Stimulated activated naive CD4-positive, alpha-beta T cell (primary cell): ENCODE measurements at regions not wholly inside any gene's neighbourhood (a gene's known extent, or its start where the extent isn't known, plus 50 kb on each side); places are given as distances from the start of the nearest gene placed in this dataset.

Experiments
- DNase-seq, 6 experiments: peaks; one replicate each; lab custom pipeline; 2025; lab: John Stamatoyannopoulos, UW

DNA sequence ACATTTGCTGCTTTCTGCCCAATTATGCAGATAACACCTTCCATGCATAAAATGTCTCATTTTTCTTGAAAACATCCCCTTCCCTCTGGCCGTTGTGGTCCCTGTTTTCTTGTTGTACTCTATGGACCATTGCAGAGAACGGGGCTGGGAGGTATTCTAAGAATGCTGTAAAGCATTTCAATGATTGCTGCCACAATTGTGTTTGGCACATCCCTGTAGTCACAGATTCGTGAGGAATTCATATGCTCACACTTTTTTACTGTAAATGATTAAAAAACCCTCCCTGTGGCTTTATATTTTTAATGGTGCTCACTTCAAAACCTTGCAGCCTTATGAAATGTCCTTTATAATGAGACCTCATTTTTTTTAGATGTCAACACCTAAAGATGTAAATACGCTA is 207.2 kb upstream of the GBE1 start:
- no peak for DNase-seq

DNA sequence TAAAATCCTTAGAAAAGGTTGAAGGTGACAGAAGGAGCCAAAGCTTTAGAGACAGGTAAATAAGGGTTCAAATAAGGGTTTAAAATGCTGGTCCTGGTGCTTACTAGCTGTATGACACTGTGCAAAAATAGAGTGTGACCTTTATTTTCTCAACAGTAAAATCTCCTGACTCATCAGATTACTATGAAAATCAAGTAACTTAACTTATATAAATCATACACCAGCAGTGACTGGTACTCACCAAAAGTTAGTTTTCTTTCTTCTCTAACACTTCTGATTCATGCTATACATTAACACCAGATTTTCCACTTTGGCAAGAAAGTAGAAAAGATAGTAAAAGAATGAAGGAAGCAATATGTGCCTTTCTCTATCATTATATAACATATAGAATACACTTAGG is 205.9 kb upstream of the GBE1 start:
- DNase-seq, result no peak

DNA sequence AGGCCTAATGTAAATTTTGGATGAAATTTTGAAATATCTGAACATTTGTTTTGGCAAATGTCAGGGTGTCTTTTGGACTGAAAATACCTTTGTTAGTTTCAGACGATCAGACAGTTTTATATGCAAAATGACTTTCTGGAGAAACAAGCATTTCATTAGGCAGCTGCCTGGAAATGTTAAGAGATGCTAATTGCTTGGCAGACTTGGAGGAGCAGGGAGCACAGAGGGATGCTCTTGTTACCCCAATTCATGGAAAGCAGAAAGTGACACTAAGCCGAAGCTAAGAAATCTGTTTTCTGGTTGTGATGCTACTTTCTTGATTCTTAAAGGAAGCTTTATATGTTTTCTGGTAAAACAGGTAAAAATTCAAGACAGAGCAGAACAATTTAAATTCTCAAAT is 204.3 kb upstream of the GBE1 start:
- DNase-seq, result no peak

DNA sequence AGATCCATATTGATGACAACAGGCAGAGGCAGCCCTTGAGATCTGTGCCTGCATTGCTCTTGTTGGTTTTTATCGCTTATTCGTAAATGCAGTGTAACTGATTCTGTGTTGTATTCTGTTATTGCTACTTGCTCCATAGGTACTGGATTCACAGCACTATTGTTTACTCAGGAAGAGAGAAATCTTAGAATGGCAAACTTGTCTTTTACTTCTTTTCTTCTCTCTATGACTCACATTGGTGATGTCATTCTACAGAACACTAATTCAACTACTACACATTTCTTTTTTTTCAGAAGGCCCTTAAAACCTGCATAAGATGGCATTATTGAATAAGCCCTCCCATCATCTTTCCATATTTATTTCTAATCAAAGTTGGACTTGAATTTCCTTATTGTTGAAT is 201.0 kb upstream of the GBE1 start:
- DNase-seq, result no peak

DNA sequence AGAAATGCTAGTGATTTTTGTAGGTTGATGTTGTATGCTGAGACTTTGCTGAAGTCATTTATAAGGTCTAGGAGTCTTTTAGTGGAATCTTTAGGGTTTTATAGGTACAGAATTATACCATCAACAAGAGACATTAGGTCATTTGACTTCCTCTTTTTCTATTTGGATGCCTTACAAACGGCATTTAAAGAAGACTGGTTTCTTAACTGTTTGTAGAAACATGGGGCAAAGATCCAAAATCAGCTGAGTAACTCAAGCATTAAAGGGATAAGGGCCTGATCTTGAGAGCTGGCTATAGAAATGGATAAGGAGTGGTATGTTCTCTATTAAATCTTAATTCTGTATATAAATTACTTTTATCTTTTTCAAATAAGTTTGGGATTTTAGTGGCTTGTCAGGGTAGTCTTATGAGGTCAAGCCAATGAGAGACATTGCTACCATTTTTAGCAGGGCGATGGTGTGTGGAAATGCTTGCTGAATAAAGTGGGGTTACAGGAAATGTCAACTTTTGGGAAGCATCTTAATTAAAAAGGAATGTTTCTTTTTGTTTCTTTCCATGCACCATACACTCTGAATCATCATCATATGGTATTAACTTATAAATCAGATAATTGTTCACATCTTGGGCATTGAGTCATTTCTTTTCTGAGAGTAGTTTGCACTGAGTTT is 197.7 kb upstream of the GBE1 start:
- no peak for DNase-seq

DNA sequence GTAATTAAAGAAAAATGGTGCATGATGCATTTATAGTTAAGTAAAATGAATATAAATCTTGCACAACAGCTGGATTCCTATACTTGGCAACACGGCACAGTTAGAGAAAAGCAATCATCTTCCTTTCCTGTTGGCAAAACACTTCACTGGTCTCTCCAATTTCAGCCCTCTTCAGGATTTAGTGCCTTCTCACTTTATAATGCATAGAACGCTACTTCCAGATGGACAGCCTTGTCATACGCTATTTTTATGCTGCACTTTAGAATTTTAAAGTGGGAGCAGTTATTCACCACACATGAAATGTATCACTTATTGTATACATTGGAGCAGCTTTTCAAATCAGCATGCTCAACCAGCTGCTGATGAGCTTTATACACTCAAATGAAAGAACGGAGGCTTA is 194.4 kb upstream of the GBE1 start:
- DNase-seq, result no peak

DNA sequence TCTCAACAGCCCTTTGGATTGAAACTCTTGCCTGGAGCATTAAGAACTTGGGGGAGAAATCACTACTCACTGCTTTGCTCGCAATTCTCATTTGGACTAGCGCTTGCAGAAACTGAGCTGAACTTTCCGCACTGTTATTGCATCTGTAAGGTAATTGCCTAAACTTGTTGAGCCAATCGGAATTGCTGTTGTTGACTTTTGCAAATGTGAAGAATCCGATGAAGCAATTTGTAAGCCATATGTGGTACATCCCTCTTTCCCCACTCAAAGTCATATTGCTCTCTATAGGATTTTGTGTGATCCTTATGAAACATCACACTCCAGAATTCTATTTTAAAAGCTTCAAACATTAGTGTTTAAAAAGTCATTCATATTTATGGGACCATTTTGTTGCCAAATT is 191.7 kb upstream of the GBE1 start:
- DNase-seq, result no peak

DNA sequence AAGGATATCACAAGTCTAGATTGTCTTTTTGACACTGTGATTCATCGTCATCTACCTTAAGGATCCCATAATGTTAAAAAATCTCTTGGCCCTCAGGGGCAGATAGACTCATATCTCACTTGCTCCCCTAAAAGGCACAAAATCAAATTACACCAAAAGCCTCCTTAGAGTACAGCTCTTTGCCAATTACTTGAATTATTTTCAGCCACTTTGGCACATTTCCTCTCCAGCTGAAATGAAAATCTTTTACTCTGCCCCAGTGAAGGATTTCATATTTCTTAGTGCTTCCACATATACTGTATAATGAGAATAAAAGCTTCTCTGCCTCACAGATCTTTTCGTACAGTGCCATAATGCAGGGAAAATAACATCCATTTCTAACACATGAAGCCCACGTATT is 190.7 kb upstream of the GBE1 start:
- no peak for DNase-seq

DNA sequence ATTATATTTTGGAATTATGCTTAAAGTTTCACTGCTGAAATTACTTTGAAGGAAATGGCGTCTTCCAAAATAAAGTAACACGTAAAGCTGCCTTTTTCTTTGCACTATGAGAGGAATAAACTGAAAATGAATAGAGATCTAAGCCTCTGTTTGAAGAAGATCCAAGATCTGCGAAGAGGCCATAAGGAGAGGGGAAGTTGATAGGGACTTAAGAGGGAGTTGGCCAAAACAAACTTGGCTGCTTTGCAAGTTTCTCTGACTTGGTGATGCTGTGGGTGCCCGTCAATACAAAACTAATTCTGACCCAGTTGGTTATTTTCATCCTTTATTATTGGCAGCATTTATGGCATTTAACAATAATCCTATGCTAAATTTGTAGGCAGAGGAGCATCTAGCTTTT is 190.2 kb upstream of the GBE1 start:
- DNase-seq, result no peak

DNA sequence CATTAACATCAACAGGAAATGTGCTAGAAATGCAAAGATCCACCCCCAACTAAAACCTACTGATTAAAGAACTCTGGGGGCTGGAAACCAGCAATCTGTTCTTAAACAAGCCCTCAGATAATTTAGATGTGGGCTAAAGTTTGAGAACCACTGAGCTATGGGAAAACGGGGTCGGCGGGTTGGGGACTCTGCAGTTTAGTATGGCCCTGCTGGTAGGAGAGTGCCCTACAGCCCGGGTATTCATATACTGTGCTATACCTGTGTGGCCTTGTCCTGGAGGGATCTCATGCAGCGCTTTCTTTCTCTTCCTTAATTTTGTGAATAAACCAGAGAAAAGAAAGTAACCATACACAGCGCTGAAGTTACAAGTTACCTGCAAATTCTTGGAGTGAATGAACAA is 189.7 kb upstream of the GBE1 start:
- DNase-seq, result no peak

DNA sequence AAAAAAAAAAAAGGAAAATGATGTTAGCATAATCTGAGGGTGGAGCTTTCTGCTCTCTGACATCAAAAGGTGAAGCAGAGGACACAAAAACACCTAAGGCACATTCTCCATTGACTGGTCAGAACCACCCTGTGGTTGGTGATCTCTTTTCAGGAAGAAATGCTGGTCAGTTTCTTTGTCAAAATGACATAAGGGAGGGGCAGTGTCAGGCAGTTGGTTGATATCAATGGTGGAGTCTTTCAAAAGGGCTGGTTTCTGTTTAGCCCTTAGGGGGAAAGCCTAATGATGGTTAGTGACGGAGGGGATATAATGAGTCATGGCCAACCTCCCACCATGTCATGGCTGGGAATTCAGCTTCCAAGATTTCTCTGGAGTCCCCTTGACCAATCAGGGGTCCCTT is 185.9 kb upstream of the GBE1 start:
- DNase-seq, result no peak

DNA sequence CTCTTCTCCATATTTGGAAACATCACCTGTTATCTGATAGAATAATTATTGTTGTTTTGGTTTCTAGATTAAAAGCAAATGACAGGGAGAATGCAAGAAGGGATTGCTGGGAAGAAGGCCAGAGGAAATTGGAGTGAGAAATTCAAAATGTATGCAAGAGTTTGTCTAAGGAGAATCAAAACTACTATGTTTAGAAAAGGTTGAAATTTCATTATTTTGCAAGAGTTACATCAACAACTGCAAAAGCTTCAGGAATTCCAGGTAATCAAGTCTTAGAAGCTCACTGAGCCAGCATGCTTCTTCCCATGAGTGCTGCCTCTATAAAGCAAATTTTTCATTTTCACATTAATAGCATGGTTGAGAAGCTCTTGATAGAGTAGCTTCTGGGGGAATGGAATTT is 177.2 kb upstream of the GBE1 start:
- DNase-seq, result no peak

DNA sequence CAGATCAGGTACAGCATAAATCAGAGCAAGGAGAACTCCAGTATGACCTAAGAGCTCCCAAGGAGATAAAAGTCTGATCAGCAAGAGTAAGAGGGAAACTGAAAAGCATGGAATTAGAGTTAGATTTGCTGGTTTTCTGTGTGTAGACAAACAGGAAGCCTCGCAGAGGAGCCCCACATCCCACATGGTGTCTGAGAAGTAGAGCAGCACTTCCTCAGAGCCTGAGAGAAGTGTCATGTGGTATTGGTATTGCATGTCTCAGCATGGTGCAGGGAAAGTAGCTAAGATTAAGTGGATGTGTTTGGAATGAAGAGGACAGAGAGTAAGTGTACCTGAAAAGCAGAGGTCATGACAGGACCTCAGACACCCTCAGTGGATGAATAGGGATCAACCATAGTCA is 175.4 kb upstream of the GBE1 start:
- no peak for DNase-seq

DNA sequence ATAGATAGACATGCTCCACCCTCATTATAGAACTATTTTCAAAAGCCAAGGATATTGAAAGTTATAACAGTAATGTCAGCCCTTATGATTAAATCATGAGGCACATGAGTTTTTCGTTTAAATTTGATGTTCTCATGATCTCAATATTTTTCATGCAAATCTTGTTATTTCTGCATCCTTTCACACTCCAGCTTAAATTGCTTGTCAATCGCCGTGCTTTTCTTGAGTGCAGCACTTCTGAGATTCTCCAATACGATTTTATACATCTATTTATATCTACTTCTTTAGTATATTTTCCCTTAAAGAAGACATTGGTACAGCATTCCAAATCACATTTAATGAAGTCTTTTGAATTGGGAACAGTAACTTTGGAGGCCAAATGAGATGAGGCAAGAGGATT is 171.2 kb upstream of the GBE1 start:
- no peak for DNase-seq

DNA sequence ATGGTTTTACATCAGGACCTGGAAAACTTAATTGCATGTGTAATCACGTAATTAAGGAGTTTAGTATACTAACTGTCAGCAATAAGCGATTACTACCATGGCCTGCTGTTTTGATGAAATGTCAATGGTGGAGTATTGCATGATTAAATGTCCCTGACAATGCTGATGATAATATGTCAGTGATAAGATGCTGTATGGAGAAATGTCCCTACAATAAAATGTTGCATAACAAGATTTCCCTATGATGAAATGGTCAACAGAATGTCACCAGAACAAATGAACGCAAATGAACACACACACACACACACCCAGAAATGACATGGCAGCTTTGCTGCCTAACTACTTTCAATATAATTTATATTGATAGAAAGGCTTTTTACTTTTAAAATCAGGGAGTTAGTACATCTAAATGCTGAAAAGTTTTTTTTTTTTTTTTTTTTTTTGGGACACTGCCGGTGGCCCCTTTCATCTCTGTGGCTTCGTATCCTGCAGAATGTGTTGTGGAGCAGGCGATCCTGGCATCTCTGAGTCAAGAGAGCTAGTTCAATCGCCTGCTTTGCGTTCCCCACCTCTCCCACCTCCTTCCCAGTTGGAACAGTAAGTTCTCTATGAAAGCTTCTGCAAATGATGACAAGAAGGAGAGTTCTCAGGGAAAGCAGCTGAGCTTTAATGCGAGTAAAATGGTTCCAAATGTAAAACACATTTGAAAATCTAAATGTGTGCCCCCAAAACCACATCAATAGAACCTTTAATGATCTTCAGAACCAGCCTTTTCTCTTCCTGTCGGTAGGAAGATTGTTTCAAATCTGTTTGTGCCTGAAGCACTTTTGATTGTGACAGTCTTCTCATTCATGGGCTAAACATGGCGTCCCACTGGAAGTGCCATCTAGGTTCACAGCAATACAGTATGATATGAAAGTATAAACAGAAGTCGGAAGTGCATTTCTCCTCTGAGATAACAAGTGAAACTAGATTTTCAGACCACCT is 170.1 kb upstream of the GBE1 start:
- DNase-seq, result no peak

DNA sequence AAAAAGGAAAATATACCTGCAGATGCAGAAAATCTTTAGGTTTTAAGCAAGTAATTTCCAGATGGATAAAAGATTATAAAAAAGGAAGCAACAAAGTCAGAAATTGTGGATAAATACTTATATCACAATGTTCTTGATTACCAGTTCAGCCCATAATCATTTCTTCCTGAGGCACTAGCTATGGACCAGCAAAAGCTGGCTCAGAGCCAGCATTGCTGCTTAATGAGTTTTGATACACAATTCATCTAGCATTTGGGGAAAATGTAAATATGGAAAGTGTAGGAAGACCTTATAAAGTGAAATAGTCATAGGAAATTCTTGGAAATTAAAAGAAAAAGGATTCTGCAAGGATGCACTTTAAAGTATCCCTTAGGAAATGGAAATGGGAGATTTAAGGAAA is 168.3 kb upstream of the GBE1 start:
- DNase-seq, result no peak

DNA sequence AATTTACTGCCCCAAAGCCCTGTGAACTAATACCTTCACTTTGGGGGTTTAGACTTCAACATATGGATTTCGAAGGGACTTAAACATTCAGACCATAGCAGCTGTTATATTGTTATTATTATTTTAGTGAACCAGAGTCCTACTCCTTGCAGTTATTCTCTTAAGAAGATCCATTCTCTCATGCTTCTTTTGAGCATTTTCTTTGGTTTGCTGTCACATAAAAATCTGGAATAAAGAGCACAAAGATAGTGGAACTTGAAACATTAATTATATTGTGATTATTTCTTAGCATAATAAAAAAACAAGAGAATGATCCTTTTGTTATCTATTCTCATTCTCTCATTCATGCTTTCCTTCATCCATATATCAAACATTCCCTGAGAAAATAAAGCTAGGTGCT is 166.4 kb upstream of the GBE1 start:
- no peak for DNase-seq

DNA sequence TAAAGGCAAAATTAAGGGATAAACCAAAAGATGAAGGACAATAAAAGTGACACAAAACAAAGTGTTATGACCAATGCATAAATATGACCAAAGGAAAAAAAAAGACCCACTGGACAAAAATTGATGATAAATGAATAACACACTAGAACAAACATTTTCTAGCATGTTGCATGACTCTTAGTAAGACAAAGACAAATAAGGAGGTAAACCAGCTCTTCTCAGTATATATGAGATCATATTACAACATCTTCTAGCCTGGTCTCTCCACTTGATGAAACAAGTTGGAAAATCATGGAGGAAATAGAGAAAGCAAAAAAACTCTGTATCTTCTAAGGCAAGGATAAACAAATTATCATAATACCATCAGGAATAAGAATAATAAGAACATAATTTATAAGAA is 163.9 kb upstream of the GBE1 start:
- DNase-seq, result no peak

DNA sequence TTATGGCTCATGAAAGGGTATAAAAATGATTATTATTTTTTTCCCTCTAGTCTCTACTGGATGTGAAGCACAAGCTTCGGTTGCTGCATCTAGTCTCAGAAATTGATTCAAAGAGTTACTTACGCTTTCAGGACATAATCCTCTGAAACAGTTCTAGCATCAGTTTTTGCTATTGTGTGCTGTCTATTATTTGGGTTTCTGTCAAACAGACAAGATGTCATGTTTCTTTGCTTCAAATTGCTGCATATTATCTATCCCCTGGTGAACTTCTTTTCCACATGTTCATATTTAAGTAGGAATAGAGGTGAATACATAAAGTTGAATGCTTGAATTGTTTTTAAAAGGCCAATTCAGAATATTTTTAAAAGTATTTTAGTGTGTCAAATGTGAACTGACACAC is 161.6 kb upstream of the GBE1 start:
- DNase-seq, result no peak

DNA sequence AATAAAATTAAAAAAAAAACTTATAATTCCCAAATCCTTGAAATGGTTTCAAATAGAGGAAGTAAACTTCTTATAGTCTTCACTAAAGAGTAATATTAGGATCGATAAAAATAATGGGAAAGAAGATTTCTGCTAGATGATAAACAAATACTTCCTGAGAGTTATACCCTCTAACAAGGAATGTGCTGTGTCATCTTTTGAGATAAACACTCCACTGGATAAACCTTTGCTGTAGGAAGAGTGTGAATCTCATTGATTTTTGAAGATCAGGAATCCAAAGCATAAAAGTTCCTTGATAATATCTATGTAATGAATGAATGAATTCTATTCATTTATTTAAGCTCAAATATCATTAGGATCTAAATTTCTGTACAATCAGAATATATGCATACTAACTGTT is 161.0 kb upstream of the GBE1 start:
- DNase-seq, result no peak

DNA sequence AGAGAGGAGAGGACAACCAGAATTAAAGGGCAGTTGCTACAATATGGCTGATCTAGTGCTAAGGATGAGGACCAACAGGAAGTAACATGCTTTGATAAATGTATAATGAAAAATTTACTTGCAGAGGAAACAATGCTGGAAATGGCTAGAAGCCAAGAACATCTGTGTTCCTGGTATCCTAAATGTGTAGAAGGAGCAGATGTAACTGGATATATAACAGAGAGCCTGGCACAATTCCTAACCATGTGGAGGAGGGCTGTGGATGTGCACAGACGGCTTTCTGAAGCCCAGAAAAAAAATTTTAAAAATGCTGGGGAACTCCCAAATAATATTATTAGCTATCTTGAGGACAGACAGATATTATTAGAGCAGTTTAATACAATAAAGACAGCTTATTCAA is 159.4 kb upstream of the GBE1 start:
- no peak for DNase-seq

DNA sequence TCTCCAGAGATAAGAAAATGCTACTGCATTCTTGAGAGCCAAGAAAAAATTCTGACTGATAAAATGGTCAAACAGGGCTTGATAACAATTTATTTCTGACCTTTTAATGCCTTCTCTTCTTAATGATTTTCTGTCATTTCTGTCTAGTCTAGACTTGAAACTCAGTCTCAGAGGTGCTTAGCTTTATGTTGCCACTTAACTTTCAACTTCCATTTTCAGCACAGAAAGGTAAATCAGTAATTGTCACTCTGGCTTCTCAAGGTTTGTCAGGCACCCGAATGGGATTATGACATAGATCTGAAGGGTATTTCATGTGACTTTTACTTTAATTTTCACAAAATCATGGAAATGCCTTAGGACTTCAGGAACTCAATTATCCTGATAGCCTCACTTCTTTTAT is 155.4 kb upstream of the GBE1 start:
- no peak for DNase-seq

DNA sequence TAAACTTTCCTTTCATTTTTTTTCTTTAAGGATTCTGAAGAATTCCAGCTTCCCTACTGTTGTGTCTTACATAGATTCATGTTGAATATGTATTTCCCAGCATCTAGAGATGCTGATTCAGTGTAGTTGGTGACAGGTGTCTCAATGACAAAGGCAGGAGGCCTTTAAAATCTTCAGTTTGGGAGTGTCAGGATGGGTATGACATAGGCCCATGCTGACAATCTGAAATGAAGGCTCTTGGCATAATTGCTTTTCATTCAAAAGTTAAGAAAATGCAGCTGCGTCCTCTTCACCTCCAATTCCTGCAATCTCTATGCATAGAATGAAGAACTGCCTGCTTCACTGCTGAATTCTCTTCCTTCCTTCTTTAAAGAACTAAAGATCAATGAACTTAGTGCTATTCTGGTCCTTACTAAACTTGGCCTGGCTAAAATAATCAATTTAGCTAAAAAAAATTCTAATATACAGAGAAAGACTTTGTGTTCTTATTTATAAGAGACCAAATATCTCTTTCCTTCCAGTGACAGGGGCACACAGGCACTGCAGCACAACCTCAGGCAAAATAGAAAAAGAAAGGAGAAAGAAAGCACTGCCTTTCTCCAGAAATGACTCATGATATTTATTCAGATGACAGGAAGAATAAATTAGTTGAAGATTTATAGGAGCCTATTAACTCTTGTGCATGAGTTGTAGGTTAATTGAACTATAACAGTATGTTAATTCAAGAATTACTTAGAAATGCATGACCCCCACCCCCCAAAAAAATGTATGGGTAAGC is 152.6 kb upstream of the GBE1 start:
- no peak for DNase-seq
